Adrenal gland (tissue), 5 donors: ENCODE measurements at regions not wholly inside any gene's neighbourhood (a gene's known extent, or its start where the extent isn't known, plus 50 kb on each side); places are given as distances from the start of the nearest gene placed in this dataset.

ENCODE experiments used
- CTCF ChIP-seq, 6 experiments: fragments of 450-650 bp in 4 of 6; fragments of 200-600 bp in 2 of 6; sonication (generic) in 1 of 6; IDR thresholded peaks; 1 replicate in 5 of 6; 2 replicates in 1 of 6; pipeline versions ENCODE4 v1.5.1 to v1.8.0; 2016 to 2021; ENCODE audit warnings: antibody characterized with exemption in 6 of 6, mild to moderate bottlenecking in 2 of 6, moderate library complexity in 1 of 6
- POLR2A ChIP-seq, 2 donors: fragments of 450-650 bp; IDR thresholded peaks; one replicate each; pipeline ENCODE4 v1.6.1; 2017; ENCODE audit warnings: antibody characterized with exemption in 2 of 2, mild to moderate bottlenecking in 2 of 2, moderate library complexity in 1 of 2
- donor health status: DM: no; HTN: no; CAD: no.

- no peak for TF ChIP-seq CTCF (IDR thresholded peaks at IDR 0.05)
- no peak for TF ChIP-seq POLR2A (IDR thresholded peaks at IDR 0.05)
These were observed 83.3 kb upstream of the KCNJ15 start for GRCh38 chr21:38173276-38174035.
